Retinal pigment epithelial cell (primary cell): ENCODE measurements at regions not wholly inside any gene's neighbourhood (a gene's known extent, or its start where the extent isn't known, plus 50 kb on each side); places are given as distances from the start of the nearest gene placed in this dataset.

Source experiments
- DNase-seq: peaks from one replicate; pipeline ENCODE4 v3.0.0-alpha.2; 2010; ENCODE audit warnings: low read depth
- H3K4me3 ChIP-seq: 2 replicates; pipeline ENCODE4 v1.5.1; 2011; ENCODE audit warnings: mild to moderate bottlenecking, low read length, control low read depth, moderate library complexity
- TF ChIP-seq, protein P1 (sequence below): conservative IDR thresholded peaks from 2 replicates; pipeline ENCODE4 v1.5.1; 2011; ENCODE audit warnings: low read depth, low read length, control low read depth, inconsistent platforms

DNA sequence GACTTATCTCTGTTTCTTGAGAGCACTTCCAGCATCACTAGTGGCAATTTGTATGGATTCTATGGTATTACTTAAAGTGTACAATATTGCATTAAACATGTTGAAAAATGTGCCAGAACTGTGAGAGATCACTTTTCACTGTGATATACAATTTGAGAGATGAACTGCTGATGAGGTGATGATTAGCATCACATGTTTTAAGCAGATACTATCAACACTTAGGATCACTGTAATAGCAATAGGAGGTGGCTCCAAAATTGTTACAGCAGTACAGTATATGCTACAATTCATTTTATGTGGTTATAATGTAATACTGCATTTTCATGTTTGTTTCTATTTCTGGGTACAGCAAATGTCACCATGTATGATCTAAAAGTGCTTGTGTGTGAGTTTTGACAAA, 570.0 kb downstream of the PTPRC start:
- DNase-seq, result no peak
- TF ChIP-seq, protein P1, sequence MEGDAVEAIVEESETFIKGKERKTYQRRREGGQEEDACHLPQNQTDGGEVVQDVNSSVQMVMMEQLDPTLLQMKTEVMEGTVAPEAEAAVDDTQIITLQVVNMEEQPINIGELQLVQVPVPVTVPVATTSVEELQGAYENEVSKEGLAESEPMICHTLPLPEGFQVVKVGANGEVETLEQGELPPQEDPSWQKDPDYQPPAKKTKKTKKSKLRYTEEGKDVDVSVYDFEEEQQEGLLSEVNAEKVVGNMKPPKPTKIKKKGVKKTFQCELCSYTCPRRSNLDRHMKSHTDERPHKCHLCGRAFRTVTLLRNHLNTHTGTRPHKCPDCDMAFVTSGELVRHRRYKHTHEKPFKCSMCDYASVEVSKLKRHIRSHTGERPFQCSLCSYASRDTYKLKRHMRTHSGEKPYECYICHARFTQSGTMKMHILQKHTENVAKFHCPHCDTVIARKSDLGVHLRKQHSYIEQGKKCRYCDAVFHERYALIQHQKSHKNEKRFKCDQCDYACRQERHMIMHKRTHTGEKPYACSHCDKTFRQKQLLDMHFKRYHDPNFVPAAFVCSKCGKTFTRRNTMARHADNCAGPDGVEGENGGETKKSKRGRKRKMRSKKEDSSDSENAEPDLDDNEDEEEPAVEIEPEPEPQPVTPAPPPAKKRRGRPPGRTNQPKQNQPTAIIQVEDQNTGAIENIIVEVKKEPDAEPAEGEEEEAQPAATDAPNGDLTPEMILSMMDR, result no peak
- H3K4me3 ChIP-seq, result no peak overlapping the region

DNA sequence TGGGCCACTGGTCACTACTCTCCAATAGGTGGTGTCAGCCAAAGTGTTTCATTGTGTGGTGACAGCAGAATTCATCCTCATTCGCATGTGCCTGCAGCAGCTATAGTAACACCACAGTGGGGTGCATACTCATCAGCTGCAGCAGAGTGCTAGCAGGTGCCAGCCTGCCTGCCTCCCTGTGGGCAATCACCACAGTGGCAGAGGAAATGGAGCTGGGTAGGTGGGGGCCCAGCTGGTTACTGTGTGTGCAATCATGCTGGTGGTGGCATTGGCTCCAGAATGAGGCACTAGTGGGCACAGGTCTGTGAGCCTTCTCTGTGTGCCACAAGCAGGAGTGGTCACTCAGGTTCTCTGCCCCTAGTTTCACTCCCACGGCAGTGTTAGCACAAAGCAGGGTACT, 579.2 kb downstream of the PTPRC start:
- no peak overlapping the region for H3K4me3 ChIP-seq
- TF ChIP-seq, protein P1, result no peak
- DNase-seq, result no peak

DNA sequence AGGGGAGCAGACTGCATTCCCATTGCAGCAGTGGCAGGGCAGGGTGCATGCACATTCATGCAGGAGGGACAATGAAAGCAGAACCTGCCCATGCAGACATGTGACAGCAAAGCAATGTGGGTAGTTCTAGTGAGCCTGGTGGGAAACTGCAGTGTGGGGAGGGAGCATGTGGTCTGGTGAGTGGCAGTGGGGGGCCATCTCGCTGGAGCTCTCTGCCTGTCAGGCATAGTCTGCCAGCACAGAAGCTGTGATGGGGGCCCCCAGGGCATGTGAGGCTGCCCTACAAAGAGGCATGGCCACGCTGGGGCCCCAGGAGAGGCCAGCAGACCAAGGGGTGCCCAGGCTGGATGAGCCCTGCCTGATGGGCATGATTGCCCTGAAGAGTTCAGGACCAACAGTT, 579.7 kb downstream of the PTPRC start:
- TF ChIP-seq, protein P1, result no peak
- DNase-seq, result no peak
- no peak overlapping the region for H3K4me3 ChIP-seq

DNA sequence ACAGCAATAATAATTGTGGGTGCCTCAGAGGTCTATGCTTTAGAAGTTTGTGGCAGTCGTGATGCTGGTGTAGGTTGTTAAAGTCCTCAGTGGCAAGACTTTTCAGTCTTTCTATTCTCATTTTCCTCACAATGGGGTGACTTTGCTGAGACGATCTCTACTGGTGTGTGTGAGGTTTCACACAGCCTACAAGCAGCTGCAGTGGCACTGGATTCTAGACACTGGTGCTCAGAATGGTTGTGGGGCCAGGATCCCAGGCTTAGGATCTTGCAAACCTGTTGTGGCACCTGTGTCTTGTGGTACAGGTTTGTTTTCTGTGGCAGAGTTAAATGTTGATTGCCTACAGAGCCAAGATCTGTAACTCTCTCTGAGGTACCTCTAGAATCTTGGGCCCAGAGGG, 581.2 kb downstream of the PTPRC start:
- no peak for DNase-seq
- TF ChIP-seq, protein P1, result no peak
- H3K4me3 ChIP-seq, result no peak overlapping the region

DNA sequence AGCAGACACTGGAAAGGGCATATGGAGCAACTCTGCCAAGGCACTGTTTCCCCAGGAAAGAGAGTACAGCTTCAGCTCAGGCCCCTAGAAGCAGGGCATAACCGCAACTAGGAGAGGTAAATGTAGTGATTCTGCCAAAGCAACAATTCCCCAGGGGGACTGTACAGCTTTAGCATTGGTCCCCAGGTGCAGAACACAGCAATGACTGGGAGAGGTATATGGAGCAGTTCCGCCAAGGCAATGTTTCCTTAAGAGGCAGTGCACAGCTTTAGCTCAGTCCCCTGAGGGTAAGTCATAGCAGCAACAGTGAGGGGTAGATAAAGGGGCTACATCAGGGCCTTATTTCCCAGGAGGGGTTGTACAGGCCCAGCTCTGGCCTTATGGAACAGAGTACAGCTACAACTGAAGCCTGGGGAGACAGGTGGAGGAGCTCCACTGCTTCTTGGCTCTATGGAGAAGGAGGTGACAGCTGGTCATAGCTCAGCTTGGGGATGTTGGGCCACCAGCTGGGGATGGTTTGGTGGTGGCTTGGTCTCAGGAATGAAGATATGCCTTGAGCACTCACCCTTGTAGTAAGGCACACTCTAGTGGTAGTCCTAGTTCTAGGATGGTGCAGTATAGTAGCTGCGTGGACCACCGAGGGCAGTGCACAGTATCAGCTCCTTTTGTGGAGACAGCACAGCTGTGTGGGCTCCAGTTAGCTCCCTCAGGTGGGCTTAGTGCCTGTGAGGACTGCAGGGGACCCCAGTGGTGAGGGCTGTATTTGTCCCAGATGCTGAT, 582.7 kb downstream of the PTPRC start:
- H3K4me3 ChIP-seq, result no peak overlapping the region
- DNase-seq, result no peak
- TF ChIP-seq, protein P1, result no peak

DNA sequence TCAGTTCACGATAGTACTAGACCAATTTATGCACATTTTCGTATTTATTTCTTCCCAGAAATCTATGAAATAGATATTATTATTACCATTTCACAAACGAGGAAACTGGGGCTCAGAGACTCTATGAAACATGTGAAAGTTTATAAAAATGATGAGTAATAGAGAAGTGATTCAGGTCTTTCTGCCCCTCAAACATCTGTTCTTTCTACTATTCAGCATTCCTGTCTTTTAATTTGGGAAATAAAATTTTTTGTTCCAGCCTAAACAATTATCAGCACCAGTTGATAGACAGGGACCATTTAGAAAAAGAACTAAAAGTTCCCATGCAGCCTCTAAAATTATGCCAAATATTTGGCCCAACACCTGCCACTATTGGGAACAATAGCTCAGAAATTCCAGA, 585.1 kb downstream of the PTPRC start:
- DNase-seq, result no peak
- H3K4me3 ChIP-seq, result no peak overlapping the region
- TF ChIP-seq, protein P1, result no peak

DNA sequence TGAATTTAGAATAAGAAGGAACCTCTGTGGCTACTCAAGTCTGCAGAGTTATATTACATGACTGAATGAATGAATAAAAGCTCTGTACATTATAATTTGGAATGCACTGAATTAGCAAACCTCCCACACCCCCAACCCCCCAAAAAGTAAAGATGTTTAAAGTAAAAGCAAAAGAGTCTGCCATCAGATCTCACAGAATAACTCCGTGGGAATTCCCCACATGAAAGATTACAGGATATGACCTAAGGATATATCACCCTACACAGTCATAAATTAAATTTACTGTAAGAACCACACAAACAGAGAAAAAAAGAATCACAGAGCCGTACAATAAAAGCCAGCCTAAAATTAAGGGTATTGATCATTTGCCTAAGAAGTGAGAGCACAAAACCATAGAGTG, 587.3 kb downstream of the PTPRC start:
- TF ChIP-seq, protein P1, result no peak
- DNase-seq, result no peak
- no peak overlapping the region for H3K4me3 ChIP-seq
